Endodermal cell (in vitro differentiated cells): ENCODE measurements at regions not wholly inside any gene's neighbourhood (a gene's known extent, or its start where the extent isn't known, plus 50 kb on each side); places are given as distances from the start of the nearest gene placed in this dataset.

ENCODE experiments used
- DNase-seq: peaks from one replicate; pipeline ENCODE4 v3.0.0-alpha.2; 2017
- H3K27ac ChIP-seq: 2 replicates; pipeline ENCODE4 v1.5.1; 2013; ENCODE audit warnings: mild to moderate bottlenecking, low read depth, low read length, moderate library complexity
- H3K27me3 ChIP-seq: 2 replicates; pipeline ENCODE4 v1.6.1; 2013; ENCODE audit warnings: mild to moderate bottlenecking, low read length, moderate library complexity; ENCODE audit not compliant: insufficient read depth, control insufficient read depth, poor library complexity, severe bottlenecking
- H3K36me3 ChIP-seq: 2 replicates; pipeline ENCODE4 v1.7.0; 2013; ENCODE audit warnings: mild to moderate bottlenecking, low read length, moderate library complexity; ENCODE audit not compliant: control insufficient read depth, insufficient read depth
- H3K4me1 ChIP-seq: one replicate; pipeline ENCODE4 v1.7.0; 2013; ENCODE audit warnings: low read length; ENCODE audit not compliant: control insufficient read depth, insufficient read depth
- H3K4me3 ChIP-seq: 2 replicates; pipeline ENCODE4 v1.5.1; 2013; ENCODE audit warnings: mild to moderate bottlenecking, low read length, moderate library complexity
- H3K9ac ChIP-seq: 2 replicates; pipeline ENCODE4 v1.6.1; 2013; ENCODE audit warnings: mild to moderate bottlenecking, low read length, moderate library complexity; ENCODE audit not compliant: poor library complexity, severe bottlenecking; ENCODE audit errors: extremely low read depth
- H3K9me3 ChIP-seq: 2 replicates; pipeline ENCODE4 v1.6.1; 2013; ENCODE audit warnings: mild to moderate bottlenecking, low read length, moderate library complexity; ENCODE audit not compliant: control insufficient read depth
- H3K27ac Mint-ChIP-seq: 2 replicates; pipeline ENCODE4 v1.8.0; 2020; ENCODE audit warnings: mixed read lengths
- H3K27me3 Mint-ChIP-seq: 2 replicates; pipeline ENCODE4 v1.8.0; 2021; ENCODE audit warnings: mild to moderate bottlenecking, mixed read lengths; ENCODE audit not compliant: insufficient read depth
- H3K36me3 Mint-ChIP-seq: 2 replicates; pipeline ENCODE4 v1.8.0; 2020; ENCODE audit warnings: low read depth, mixed read lengths
- H3K4me1 Mint-ChIP-seq: 2 replicates; pipeline ENCODE4 v1.8.0; 2020; ENCODE audit warnings: mixed read lengths
- H3K4me3 Mint-ChIP-seq: 2 replicates; pipeline ENCODE4 v1.8.0; 2020; ENCODE audit warnings: mild to moderate bottlenecking, moderate library complexity, mixed read lengths
- H3K9me3 Mint-ChIP-seq: 2 replicates; pipeline ENCODE4 v1.8.0; 2020; ENCODE audit warnings: mild to moderate bottlenecking, mixed read lengths
- WGBS, 2 experiments: methylation state at CpG; one replicate each; pipeline versions ENCODE4 v1.1.5 to v1.1.7; 2013; ENCODE audit warnings: missing lambda C conversion rate in 2 of 2, mixed read lengths in 1 of 2; ENCODE audit not compliant: insufficient coverage in 1 of 2, insufficient read length in 1 of 2; 5-methylcytosine and 5-hydroxymethylcytosine counted together
- TF ChIP-seq, protein P1 (sequence below): fragments of 200-600 bp; sonication (generic); conservative IDR thresholded peaks from 2 replicates; pipeline ENCODE4 v1.5.0; 2021; ENCODE audit warnings: antibody characterized with exemption, mild to moderate bottlenecking

DNA sequence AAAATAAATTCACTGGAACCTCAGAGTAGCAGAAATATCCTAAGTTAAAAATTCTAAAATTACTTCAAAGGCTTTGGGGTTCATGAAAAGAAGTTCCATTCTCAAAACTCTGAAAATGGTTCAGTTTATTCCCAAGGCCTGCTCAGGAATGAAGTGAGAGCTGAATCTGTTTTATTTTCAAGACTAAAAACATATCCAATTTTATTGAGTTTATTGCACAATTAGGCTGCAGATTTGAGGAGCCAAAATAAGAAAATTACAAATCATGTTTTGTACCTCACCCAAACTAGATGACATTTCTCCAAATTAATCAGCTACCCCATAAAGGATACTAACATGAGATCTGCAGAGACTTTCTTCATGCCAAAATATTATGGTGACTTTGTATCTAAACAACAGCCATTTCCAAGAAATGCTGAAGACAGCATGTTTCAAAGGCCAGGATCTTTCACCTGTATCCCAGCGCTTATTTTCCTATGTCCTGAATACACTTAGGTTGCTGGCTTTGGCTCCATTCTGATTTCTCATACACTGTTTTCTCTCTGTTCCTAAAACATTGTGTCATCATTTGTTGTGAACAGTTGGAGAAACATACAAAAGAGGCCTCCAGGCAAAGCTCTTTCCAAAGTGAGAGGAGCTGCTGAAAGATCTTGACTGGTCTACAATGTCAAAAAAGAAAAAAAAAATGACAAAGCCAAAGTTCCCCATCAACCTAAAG lies 85.7 kb upstream of the F13A1 start:
- H3K4me1 Mint-ChIP-seq, result no peaks in the 10 kb centered on the region

DNA sequence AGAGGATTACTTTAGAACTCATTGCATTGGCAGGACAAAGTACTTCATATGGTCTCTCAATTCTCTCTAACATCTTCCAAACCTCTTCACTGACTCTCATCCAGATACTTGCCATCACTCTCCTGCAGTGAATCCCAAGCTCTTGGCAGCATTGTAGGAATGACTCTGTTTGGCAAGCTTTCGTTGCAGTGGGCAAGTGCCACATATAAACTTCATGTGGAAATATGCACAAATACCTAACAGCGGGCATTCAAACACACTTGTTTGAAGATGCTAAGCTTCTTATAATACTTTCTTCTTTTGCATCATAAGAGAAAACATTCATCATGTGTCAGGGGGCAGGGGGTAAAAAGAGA lies 86.2 kb upstream of the F13A1 start:
- 47 to 50% methylated on average over 2 of the region's 2 CpGs for WGBS, 2 experiments
- Mint-ChIP-seq H3K27ac (no peak overlapping the region), H3K27me3 (no peaks in the 10 kb centered on the region), H3K4me1 (no peaks in the 10 kb centered on the region), H3K9me3 (no peaks in the 10 kb centered on the region), H3K4me3 (no peak overlapping the region), H3K36me3 (no peaks in the 10 kb centered on the region)
- Histone ChIP-seq H3K4me1 (no peaks in the 10 kb centered on the region), H3K9me3 (no peaks in the 10 kb centered on the region), H3K4me3 (no peak overlapping the region), H3K27ac (no peak overlapping the region), H3K36me3 (no peaks in the 10 kb centered on the region), H3K27me3 (peaks cover 11% of the 10 kb centered on the region), H3K9ac (no peak overlapping the region)
- TF ChIP-seq, protein P1, sequence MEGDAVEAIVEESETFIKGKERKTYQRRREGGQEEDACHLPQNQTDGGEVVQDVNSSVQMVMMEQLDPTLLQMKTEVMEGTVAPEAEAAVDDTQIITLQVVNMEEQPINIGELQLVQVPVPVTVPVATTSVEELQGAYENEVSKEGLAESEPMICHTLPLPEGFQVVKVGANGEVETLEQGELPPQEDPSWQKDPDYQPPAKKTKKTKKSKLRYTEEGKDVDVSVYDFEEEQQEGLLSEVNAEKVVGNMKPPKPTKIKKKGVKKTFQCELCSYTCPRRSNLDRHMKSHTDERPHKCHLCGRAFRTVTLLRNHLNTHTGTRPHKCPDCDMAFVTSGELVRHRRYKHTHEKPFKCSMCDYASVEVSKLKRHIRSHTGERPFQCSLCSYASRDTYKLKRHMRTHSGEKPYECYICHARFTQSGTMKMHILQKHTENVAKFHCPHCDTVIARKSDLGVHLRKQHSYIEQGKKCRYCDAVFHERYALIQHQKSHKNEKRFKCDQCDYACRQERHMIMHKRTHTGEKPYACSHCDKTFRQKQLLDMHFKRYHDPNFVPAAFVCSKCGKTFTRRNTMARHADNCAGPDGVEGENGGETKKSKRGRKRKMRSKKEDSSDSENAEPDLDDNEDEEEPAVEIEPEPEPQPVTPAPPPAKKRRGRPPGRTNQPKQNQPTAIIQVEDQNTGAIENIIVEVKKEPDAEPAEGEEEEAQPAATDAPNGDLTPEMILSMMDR, result no peak
- no peak for DNase-seq

More for the DNA sequence above, 85.7 kb upstream of the F13A1 start:
- Histone ChIP-seq H3K36me3 (no peaks in the 10 kb centered on the region), H3K27me3 (peaks cover 11% of the 10 kb centered on the region), H3K9me3 (no peaks in the 10 kb centered on the region), H3K4me3 (no peak overlapping the region), H3K27ac (no peak overlapping the region), H3K4me1 (no peaks in the 10 kb centered on the region), H3K9ac (no peak overlapping the region)
- Mint-ChIP-seq H3K4me3 (no peak overlapping the region), H3K36me3 (no peaks in the 10 kb centered on the region), H3K27me3 (peaks cover 3% of the 10 kb centered on the region), H3K27ac (no peak overlapping the region), H3K9me3 (no peaks in the 10 kb centered on the region)
- 93 to 100% methylated on average over 1 of the region's 1 CpG for WGBS, 2 experiments
- DNase-seq, result no peak
- TF ChIP-seq, protein P1, result no peak

DNA sequence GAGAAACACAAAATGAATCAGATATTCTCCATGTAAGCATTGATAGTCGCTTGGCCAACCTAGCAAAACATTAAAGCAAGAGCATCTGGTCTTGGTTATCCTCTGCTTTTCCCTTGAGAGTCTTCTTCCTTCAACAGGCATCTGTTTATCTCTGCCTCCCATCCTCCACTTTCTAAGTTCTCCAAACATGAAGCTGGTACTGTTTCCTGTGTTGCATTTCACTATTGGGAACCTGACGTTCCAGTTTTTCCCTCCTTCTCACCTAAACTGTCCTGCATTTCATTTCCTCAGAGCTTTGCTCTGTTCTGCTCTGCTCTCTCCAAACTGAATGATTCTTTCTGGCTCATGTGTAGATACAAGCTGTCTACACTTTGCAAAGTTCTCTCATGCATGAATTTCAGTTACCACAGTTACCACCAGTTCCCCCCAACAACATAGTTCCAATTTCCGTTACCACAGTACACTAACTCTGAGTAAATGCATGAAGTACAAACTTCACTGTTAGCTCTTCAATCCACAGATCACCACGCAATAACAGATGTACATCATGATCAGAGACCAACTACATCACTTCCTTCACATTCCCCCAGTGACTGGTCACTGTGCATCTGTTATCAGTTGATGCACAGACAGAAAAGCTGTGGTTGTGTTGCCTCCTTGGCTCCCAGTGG lies 86.7 kb upstream of the F13A1 start:
- Histone ChIP-seq H3K36me3 (no peaks in the 10 kb centered on the region), H3K27ac (no peak overlapping the region), H3K9me3 (no peaks in the 10 kb centered on the region), H3K4me1 (no peaks in the 10 kb centered on the region), H3K9ac (no peak overlapping the region), H3K27me3 (peaks cover 6% of the 10 kb centered on the region), H3K4me3 (no peak overlapping the region)
- Mint-ChIP-seq H3K27me3 (no peaks in the 10 kb centered on the region), H3K27ac (no peak overlapping the region), H3K36me3 (no peaks in the 10 kb centered on the region), H3K4me1 (no peaks in the 10 kb centered on the region), H3K4me3 (no peak overlapping the region), H3K9me3 (no peaks in the 10 kb centered on the region)
- TF ChIP-seq, protein P1, result no peak
- no peak for DNase-seq
- 91% methylated on average over 4 of the region's 4 CpGs for WGBS, 2 experiments
